HG02759 (cell line): ENCODE measurements at regions not wholly inside any gene's neighbourhood (a gene's known extent, or its start where the extent isn't known, plus 50 kb on each side); places are given as distances from the start of the nearest gene placed in this dataset.

Experiments used
- ATAC-seq: cut with Tn5 transposase; IDR thresholded peaks from one replicate; pipeline ENCODE4 v1.9.1; 2021; ENCODE audit warnings: mild to moderate bottlenecking, moderate library complexity; ENCODE audit not compliant: unreplicated experiment

DNA sequence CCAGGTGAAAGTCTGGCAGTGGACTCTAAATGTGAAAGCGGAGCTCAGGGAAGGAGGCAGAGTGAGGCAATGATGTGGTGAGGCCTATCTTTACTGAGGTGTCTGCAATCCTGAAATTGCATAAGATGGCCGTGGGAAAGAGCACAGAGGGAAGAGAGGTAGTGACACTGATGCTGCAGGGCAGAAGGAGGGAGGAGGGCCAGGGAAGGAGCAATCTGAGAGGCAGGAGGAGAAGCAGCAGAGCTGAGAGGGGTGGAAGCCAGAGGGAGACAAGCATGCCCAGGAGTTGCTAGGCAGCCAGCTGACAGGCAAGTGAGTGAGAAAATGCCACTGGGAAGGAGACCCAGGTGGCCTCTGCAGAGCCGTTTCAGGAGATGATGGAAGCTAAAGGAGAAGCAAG lies 97.4 kb upstream of the CNR1 start:
- ATAC-seq = no peak

DNA sequence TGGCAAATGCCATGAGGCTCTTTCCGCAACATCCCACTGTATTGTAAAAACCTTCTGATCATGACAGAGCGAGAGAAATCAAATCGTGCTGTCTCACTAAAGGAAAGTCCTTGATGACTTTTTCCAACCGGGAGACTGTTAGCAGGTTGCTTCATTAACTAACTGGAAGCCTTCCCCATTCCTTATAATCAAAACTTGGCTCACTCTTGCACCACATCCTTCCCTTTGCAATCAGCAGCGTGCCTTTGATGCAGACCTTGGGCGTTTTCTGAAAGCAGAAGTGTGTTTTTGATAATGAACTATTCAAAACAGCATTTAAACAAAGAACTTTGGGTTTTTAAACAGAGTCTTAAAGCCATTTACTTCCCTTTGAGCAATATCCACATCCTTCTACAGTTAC lies 96.2 kb upstream of the CNR1 start:
- no peak for ATAC-seq

DNA sequence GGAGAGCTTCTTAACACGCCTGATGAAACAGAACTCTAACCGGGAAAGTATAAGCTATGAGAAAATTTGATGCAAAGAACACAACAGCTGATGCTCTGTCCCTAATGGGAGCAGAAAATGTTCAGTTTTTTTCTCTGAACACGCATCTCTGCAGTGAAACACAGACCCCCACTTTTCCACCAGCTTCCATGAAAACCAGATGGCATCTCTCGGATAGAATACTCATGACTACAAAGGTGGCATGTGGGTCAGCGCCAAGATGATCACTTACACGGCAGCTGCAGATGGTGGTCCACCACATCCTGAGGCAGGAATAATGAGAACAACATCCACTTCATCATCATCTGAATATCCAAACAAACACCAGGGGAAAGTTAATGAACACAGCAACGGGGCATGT lies 85.2 kb upstream of the CNR1 start:
- no peak for ATAC-seq

DNA sequence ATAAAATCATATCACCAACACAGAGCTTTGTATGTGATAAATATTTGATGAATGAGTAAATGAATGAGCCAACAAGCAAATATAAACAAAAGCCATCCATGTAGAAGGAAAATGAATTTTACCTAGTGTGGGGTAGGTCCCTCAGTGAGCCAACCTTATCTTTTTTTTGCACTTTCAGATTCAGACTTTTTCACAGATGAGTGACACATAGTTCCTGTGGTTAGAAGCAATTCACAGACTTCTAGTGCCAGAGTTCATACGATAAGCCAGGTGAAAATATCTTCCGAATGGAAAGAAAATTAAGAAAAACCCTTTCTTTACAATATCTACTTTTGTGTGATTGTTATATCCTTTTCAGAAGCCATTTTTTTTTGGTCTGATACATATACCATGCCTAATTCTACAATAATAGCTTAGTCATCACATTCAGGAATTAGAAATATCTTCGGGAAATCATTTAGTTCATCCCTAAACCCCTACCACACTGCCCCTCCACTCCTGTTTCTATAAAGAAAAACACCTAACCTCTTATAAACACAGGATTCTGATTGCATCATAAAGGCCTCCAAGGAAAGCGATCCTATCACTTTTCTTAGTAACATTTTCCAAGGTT lies 82.7 kb upstream of the CNR1 start:
- no peak for ATAC-seq

DNA sequence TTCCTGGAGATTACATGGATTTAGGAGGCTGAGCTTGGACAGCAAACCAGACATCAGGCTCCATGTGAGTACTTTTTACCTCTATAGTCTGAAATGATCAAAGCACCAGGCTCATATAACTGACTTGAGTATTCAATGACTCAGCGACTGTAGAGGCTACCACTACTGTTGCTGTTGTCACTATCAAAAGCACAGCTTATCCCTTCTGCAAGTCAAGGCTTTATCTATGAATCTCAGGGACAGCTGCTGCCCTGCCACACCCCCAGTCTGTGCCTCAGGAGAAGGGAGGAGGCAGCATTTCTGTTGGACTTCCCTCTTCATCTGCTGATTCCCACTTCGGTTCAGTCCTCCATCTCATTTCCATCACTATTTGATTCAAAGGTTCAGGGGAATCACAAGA lies 80.5 kb upstream of the CNR1 start:
- no peak for ATAC-seq

DNA sequence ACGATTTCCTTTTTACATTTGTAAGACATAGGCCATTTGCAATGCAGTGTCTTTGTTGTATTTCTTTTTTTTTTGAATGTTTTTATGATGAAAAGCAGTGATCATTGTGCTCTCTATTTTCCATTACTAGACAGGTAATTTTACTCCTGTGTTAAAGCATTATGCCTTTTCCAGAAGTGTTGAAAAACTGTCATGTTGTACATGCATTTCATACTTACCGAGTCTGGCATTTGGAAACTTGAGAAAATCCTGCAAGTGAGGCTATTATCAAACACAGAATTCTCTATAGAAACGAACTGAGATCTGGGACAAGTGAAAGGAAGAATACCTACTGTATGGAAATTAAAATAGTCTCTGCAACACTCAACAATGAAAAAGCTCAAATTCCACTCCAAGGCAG lies 78.6 kb upstream of the CNR1 start:
- no peak for ATAC-seq

DNA sequence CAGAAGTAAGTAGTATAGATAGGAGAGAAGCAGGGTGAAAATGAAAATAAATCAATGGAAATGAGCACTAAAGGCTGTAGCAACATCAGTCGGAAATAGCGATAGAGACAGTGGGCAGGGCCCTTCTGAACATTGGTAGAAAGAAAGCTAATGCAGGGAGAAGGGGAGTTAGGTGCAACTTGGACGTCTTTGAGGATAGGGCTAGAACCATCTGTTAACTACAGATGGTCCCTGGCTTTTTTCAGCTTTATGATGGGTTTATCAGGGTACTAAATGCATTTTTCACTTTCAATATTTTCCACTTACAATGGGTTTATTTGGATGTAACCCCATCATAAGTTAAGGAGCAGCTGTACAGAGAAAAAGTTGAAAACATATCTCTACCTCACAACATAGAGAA lies 72.8 kb upstream of the CNR1 start:
- ATAC-seq = no peak

DNA sequence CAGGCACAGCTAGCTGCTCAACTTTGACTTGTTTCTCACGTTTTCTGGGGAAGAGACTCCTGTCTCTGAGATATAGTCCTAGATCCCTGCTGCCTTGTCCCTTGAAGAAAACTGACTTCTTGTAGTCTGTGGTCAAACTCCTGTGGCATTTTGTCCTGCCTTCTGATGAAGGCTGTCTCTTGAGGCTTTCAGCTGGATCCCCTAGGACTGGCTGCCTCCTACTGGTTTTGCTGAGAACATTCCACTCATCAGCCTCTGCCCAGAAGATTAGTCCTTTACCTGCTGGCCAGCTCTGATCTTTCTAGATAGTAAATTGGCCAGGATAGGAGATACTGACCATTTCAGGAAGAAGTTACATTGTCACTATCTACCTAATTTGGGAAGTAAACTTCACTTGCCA lies 71.9 kb upstream of the CNR1 start:
- ATAC-seq = no peak

DNA sequence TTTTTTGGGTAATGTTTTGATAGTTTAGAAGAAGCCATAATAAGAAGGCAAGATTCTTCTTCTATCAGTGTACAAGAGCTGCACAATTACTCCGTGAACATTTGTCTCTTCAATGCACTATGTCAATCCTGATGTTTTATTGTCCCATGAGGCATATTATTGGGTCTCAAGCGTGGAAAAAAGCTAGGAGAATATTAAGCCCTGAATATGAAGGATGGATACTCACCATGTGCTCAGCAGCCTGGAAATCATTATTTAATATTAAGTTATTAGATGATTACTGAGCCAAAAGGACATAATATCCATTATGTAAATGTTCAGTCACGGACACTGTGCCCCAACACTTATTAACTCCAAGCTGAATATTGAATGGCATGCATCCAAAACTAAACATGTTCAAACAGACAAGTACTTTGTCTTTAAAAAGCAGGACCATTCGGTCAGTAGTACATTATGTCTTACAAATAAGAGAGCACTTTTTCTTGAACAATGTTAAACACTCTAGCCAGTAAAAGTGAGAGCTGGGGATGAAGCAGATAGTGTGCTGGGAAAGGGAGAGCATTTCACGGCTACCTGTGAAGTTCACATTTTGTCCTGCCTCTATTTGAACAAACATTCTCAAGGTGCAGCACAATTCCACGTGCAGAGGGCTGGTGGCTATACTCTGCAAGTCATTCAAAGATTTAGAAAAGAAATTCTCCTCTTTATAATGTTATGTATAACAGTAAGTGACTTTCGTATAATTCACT lies 70.6 kb upstream of the CNR1 start:
- no peak for ATAC-seq

DNA sequence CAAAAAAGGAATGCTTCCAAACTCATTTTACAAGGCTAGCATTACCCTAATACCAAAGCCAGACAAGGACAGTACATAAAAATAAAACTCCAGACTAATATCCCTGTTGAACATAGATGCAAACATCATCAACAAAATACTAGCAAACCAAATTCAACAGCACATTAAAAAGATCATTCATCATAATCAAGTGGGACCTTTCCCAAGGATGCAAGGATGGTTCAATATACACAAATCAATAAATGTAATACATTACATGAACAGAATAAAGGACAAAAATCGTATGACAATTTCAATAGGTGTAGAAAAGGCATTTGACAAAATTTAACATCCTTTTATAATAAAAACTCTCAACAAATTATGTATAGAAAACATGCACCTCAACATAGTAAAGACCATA lies 66.6 kb upstream of the CNR1 start:
- ATAC-seq = no peak

DNA sequence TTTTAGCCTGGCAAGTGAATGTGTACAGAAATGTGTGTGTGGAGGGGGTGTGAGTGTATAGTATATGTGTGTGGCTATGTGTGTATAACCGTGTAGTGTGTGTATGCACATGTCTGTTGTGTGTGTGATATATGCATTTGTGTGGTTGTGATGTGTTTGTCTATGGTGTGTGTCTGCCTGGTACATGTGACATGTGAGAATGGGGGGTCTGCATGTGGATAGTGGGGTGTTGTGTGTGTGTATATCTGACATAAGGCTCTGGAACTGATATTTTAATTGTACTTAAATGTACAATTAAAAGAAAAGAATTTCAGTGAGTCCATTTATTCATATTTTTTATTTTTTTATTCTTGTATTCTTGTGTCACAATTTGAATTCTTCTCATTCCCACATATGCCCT lies 57.2 kb upstream of the CNR1 start:
- ATAC-seq = no peak

DNA sequence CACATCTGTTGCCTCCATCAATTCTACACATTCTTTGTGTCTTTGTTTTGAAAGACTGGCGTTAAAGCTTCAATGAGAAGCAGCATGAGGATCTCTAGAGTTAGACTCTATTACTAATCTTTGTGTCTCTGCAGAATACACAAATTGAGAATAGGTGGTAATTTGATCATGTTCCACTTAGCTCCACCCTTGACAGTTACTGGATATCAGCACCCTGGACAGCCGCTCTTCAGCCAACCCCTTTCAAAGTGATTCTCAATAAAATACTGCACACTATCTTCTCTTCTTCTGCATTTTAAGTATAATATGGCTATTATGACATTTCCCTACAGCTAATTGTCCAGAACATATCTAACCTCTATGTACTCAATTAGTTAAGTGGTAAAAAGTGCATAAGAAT lies 54.3 kb upstream of the CNR1 start:
- ATAC-seq = no peak

DNA sequence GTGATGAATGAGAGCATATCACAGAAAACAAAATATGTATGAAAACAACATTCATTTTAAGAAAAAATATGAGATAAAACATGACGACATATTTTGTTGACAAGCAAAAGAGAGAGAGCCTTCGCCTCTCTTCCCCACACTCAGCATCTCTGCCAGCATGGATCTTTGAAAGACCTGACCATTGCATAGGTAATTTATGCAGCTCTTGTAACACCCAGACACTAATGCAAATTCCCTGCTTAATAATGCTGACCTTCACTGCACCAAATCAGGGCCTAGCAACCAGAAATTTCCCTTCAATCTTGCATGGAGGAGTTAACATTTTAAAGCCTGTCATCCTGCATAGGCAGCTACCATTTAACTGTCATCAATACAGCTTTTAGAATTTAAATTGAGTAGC lies 50.0 kb upstream of the CNR1 start:
- no peak for ATAC-seq
